Activated naive CD4-positive, alpha-beta T cell treated with anti-CD3 and anti-CD28 coated beads, Interleukin-2, amount 50 U/mL, for 24 hours (primary cell): ENCODE measurements at regions not wholly inside any gene's neighbourhood (a gene's known extent, or its start where the extent isn't known, plus 50 kb on each side); places are given as distances from the start of the nearest gene placed in this dataset.
"Not testable (repeated sequence)": the region's sequence is repeated elsewhere in the genome, so short reads cannot be mapped to it uniquely, and the experiment has no call there.

ENCODE experiments used
- H3K27ac Mint-ChIP-seq: one replicate; pipeline ENCODE4 v1.8.0; 2021; ENCODE audit warnings: mild to moderate bottlenecking, mixed read lengths
- H3K27me3 Mint-ChIP-seq: one replicate; pipeline ENCODE4 v1.8.0; 2021; ENCODE audit warnings: mixed read lengths
- H3K36me3 Mint-ChIP-seq: one replicate; pipeline ENCODE4 v1.8.0; 2021; ENCODE audit warnings: mixed read lengths
- H3K4me1 Mint-ChIP-seq: one replicate; pipeline ENCODE4 v1.8.0; 2021; ENCODE audit warnings: mixed read lengths
- H3K4me3 Mint-ChIP-seq: one replicate; pipeline ENCODE4 v1.8.0; 2021; ENCODE audit warnings: mild to moderate bottlenecking, mixed read lengths
- H3K9me3 Mint-ChIP-seq: one replicate; pipeline ENCODE4 v1.8.0; 2021; ENCODE audit warnings: mixed read lengths

- not testable (repeated sequence) for H3K27ac Mint-ChIP-seq, H3K27me3 Mint-ChIP-seq
Observed at GRCh38 chr15:84094720-84095119, 140.9 kb upstream of the GOLGA6L4 start.

GRCh38 chr15:84097053-84097452 lies 138.5 kb upstream of the GOLGA6L4 start:
- H3K27me3 Mint-ChIP-seq, H3K4me3 Mint-ChIP-seq, H3K9me3 Mint-ChIP-seq, H3K4me1 Mint-ChIP-seq, H3K27ac Mint-ChIP-seq, H3K36me3 Mint-ChIP-seq: not testable (repeated sequence)

More at GRCh38 chr15:84094720-84095119, 140.9 kb upstream of the GOLGA6L4 start:
- H3K4me1 Mint-ChIP-seq, H3K9me3 Mint-ChIP-seq, H3K4me3 Mint-ChIP-seq, H3K36me3 Mint-ChIP-seq: not testable (repeated sequence)

DNA sequence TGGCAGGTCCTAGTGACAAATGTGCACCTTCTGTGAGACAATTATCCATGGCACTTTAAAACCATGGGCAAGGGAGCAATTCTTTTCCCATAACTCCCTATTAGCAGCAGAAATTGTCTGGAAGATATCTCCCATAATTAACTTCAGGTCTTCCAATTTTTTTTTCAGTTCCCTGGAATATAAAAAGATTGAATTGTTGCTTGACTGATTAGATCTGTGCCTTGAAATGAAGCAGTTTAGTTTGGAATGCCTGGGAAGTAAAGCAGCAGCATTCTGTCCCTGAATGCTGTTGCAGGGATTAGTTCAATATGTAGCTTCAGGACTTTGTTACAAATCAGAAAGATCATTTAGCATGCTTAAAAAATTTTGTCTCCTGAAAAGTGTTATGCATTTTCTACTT lies 137.0 kb upstream of the GOLGA6L4 start:
- H3K36me3 Mint-ChIP-seq, result no peaks in the 10 kb centered on the region
- H3K4me1 Mint-ChIP-seq, result no peaks in the 10 kb centered on the region
- no peak overlapping the region for H3K27ac Mint-ChIP-seq
- no peaks in the 10 kb centered on the region for H3K9me3 Mint-ChIP-seq
- peaks cover 3% of the 10 kb centered on the region for H3K27me3 Mint-ChIP-seq
- H3K4me3 Mint-ChIP-seq, result no peak overlapping the region

DNA sequence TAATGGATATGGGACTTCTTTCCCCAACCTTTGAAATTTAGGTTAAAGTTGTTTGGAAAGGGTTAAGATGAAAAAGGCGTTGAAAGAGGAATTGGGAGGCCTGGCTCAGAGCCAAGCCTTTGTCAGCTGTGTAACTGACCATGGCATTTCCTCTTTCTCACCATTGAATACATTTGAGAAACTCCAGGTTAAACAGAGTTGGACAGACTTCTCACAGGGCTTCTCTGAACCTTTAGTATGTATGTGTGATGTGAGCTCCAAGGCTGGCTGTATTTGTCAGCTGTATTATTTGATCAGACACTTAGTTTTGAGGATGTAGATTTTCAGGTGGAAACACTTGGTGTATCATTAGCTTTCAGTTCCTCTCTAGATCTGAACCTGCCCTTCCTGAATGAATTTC lies 136.4 kb upstream of the GOLGA6L4 start:
- peaks cover 3% of the 10 kb centered on the region for H3K27me3 Mint-ChIP-seq
- no peaks in the 10 kb centered on the region for H3K4me1 Mint-ChIP-seq
- H3K36me3 Mint-ChIP-seq, result no peaks in the 10 kb centered on the region
- no peak overlapping the region for H3K4me3 Mint-ChIP-seq
- no peak overlapping the region for H3K27ac Mint-ChIP-seq
- no peaks in the 10 kb centered on the region for H3K9me3 Mint-ChIP-seq

GRCh38 chr15:84103345-84103744 lies 132.2 kb upstream of the GOLGA6L4 start:
- Mint-ChIP-seq H3K36me3 (no peaks in the 10 kb centered on the region), H3K4me1 (no peaks in the 10 kb centered on the region), H3K9me3 (no peaks in the 10 kb centered on the region), H3K27ac (no peak overlapping the region), H3K4me3 (no peak overlapping the region), H3K27me3 (peaks cover 4% of the 10 kb centered on the region)

DNA sequence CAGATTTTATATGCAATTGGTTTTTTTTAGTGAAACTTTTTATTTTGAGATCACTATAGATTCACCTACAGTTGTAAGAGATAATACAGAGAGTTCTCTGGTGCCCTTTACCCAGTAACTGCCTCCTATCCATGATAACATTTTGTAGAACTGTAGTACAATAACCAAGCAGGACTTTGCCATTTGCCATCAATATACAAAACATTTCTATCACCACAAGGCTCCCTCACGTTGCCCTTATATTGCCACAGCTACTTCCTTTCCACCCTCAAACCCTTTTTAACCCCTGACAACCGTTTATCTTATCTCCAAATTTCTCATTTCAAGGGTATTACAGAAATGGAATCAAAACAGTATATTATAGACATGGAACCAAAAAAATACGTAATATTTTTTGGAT lies 130.7 kb upstream of the GOLGA6L4 start:
- no peak overlapping the region for H3K4me3 Mint-ChIP-seq
- no peaks in the 10 kb centered on the region for H3K9me3 Mint-ChIP-seq
- H3K27ac Mint-ChIP-seq, result no peak overlapping the region
- no peaks in the 10 kb centered on the region for H3K36me3 Mint-ChIP-seq
- no peaks in the 10 kb centered on the region for H3K4me1 Mint-ChIP-seq
- peaks cover 4% of the 10 kb centered on the region for H3K27me3 Mint-ChIP-seq

GRCh38 chr15:84108728-84109127 lies 126.8 kb upstream of the GOLGA6L4 start:
- H3K4me3 Mint-ChIP-seq, result no peak overlapping the region
- no peak overlapping the region for H3K27ac Mint-ChIP-seq
- no peaks in the 10 kb centered on the region for H3K36me3 Mint-ChIP-seq
- H3K27me3 Mint-ChIP-seq, result peaks cover 1% of the 10 kb centered on the region
- no peaks in the 10 kb centered on the region for H3K9me3 Mint-ChIP-seq
- H3K4me1 Mint-ChIP-seq, result no peaks in the 10 kb centered on the region

DNA sequence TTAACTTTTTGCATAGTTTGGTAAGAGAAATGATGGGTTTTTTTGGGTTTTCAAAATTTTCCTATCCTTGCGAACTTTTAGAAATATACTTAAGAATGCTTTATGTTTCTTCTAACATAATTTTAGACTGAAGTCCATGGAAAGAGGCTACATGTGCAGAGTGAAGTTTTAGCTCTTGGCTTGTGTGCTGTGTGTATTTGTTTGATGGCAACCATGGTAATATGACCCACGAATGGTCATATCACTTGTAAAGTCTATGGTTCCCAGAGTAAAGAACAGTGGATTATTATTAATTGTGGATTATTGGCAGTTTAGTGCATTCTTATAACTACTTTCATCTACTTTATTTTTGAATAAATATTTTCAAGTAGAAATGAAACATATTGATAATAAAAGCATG lies 124.0 kb upstream of the GOLGA6L4 start:
- H3K9me3 Mint-ChIP-seq, result no peaks in the 10 kb centered on the region
- H3K27me3 Mint-ChIP-seq, result no peaks in the 10 kb centered on the region
- H3K36me3 Mint-ChIP-seq, result no peaks in the 10 kb centered on the region
- H3K4me1 Mint-ChIP-seq, result no peaks in the 10 kb centered on the region
- no peak overlapping the region for H3K4me3 Mint-ChIP-seq
- H3K27ac Mint-ChIP-seq, result no peak overlapping the region

DNA sequence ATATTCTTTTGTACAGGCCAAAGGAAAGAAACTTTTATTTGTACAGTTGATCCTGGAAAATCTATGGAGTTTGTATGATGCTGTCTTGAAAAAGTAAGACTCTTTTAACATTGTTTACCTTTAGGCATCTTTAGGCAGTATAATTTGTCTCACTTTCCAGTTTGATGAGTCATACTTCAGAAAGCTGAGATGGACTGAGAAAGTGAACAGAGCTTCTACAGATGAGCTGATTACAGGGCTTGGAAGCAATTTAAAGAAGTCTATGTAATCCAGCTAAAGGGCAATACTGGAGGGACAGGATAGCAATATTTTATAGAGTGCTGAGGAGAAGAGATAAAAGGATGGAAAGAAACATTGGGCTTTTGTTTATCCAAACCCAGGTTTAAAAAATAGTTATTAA lies 123.5 kb upstream of the GOLGA6L4 start:
- no peaks in the 10 kb centered on the region for H3K4me1 Mint-ChIP-seq
- no peak overlapping the region for H3K27ac Mint-ChIP-seq
- H3K9me3 Mint-ChIP-seq, result no peaks in the 10 kb centered on the region
- H3K27me3 Mint-ChIP-seq, result no peaks in the 10 kb centered on the region
- no peak overlapping the region for H3K4me3 Mint-ChIP-seq
- no peaks in the 10 kb centered on the region for H3K36me3 Mint-ChIP-seq

GRCh38 chr15:84113919-84114318 lies 121.7 kb upstream of the GOLGA6L4 start:
- H3K4me3 Mint-ChIP-seq, result no peak overlapping the region
- H3K27me3 Mint-ChIP-seq, result no peaks in the 10 kb centered on the region
- H3K4me1 Mint-ChIP-seq, result no peaks in the 10 kb centered on the region
- no peaks in the 10 kb centered on the region for H3K9me3 Mint-ChIP-seq
- H3K27ac Mint-ChIP-seq, result no peak overlapping the region
- no peaks in the 10 kb centered on the region for H3K36me3 Mint-ChIP-seq

DNA sequence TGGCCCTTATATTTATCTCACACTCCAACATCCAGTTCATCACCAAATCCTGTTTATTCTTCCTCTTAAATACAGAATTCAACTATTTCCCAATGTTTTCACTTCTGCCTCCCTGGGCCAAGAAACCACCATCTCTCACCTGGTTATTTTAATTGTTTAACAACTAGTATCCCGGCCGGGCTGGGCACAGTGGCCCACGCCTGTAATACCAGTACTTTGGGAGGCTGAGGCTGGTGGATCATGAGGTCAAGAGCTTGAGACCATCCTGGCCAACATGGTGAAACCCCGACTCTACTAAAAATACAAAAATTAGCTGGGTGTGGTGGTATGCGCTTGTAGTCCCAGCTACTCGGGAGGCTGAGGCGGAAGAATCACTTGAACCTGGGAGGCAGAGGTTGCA lies 120.9 kb upstream of the GOLGA6L4 start:
- H3K4me1 Mint-ChIP-seq, H3K27ac Mint-ChIP-seq, H3K27me3 Mint-ChIP-seq, H3K36me3 Mint-ChIP-seq, H3K9me3 Mint-ChIP-seq, H3K4me3 Mint-ChIP-seq: not testable (repeated sequence)

DNA sequence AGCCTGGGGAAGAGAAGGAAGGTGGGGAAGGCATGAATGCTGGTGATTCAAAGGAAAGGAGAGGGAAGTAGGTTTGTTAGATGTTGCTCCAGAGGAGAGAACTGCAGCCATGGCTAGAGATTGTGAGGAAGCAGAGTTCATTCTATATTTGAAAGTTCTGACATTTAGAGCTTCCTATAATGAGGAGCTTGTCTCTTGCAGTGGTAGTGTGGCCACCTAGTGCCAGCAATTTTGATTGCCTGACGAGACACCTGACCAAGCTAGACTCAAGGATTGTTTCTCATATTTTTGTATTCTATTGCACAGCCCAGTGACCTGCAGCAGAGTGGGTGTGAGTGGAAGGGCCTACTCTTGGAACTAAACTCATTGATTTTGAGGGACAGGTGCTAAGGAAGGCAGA lies 116.2 kb upstream of the GOLGA6L4 start:
- not testable (repeated sequence) for H3K9me3 Mint-ChIP-seq, H3K27ac Mint-ChIP-seq, H3K27me3 Mint-ChIP-seq, H3K36me3 Mint-ChIP-seq, H3K4me3 Mint-ChIP-seq, H3K4me1 Mint-ChIP-seq

GRCh38 chr15:84120903-84121302 lies 114.7 kb upstream of the GOLGA6L4 start:
- H3K27ac Mint-ChIP-seq, H3K36me3 Mint-ChIP-seq, H3K4me1 Mint-ChIP-seq, H3K9me3 Mint-ChIP-seq, H3K4me3 Mint-ChIP-seq: not testable (repeated sequence)
- H3K27me3 Mint-ChIP-seq, result peaks cover 10% of the 10 kb centered on the region

DNA sequence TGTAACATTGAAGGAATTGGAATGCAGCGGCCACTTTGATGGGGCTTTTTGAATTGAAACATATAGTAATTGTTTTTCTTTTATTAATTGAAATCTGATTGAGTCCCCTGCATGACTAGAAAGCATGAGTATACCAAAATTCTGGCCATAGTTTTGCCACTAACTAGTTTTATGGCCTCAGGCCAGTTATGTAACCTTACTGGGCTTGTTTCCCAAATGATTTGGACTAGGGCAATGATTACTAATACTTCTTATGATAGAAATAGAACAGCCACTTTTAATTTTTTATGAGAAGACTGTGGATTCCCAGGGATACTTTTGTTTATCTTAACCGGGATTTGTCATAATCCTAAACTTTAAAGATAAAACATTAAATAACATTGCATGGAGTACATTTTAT lies 106.9 kb upstream of the GOLGA6L4 start:
- H3K36me3 Mint-ChIP-seq, H3K4me3 Mint-ChIP-seq, H3K9me3 Mint-ChIP-seq, H3K27ac Mint-ChIP-seq, H3K4me1 Mint-ChIP-seq: not testable (repeated sequence)
- peaks cover 16% of the 10 kb centered on the region for H3K27me3 Mint-ChIP-seq

DNA sequence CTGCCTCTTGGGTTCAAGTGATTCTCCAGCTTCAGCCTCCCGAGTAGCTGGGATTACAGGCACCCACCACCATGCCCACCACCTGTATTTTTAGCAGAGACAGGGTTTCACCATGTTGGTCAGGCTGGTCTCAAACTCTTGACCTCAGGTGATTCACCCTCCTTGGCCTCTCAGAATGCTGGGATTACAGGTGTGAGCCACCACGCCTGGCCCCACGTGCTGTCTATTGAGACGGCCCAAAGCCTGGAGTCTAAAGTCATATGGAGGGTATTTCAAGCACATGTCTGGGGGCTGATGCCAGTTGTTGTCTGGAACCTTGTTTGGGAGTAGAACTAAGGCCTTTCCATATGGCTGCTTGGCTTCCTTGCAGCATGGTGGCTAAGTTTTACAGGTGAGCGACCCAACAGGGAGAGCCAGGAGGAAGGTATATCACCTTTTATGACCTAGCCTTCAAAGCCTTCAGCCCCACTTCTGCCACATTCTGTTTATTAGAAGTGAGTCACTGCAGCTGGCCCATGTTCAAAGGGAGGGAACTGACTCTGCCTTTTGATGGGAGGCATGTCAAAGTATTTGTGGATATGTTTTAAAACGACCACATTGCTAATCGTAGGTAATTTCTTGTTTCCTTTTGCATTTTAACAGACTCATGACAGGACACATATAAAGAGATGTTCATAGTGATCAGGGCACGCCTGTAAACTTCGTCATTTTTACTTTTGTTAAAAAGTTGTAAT lies 105.3 kb upstream of the GOLGA6L4 start:
- H3K27me3 Mint-ChIP-seq, result peaks cover 12% of the 10 kb centered on the region
- not testable (repeated sequence) for H3K27ac Mint-ChIP-seq, H3K4me1 Mint-ChIP-seq, H3K36me3 Mint-ChIP-seq, H3K4me3 Mint-ChIP-seq, H3K9me3 Mint-ChIP-seq

DNA sequence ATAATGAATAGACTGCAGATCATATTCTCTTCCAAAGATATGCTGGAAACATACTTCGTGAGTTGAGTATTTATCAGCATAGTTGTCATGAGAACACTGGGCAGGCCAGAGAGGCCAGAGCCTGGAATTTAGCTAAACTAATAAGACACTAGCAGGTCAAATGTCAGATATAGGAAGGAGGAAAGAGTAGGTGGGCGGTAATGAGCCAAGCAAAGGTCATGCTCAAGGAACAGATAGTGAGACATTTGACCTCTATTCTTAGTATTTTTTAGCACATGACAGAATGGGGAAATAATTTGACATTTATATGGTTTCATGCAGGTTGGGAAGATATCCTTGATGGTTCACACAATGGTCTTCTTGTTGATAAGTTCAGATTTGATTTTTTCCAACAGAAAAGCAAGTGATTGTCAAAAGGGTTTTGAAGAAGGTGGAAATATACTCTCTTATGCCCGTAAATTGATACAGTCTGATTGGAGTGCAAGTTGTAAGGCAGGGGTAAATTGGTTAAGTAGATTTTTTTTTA lies 99.6 kb upstream of the GOLGA6L4 start:
- H3K27ac Mint-ChIP-seq, result not testable (repeated sequence)

DNA sequence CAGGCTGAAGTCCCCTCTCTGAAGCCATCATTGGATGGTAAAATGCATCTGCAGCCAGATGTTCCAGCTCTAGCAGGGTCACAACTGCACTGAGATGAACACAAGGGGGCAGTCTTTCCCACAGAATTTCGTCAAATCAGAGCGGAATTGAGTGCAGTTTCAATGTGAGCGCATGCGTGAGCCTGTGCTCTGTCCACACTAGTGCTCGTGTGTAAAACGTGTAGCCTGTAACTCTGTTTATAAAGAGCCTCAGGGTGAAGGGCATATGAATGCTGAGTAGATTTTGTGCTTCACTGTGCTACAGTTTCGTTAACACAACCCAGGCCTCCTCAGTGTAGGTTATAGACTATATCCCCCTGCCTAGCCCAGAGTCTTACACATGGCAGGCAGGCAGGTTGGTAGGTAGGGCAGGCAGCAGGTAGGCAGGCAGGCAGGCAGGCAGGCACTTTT lies 92.7 kb upstream of the GOLGA6L4 start:
- no peaks in the 10 kb centered on the region for H3K27me3 Mint-ChIP-seq
- no peak overlapping the region for H3K27ac Mint-ChIP-seq
- no peaks in the 10 kb centered on the region for H3K36me3 Mint-ChIP-seq
- peaks cover 3% of the 10 kb centered on the region for H3K4me1 Mint-ChIP-seq
- no peaks in the 10 kb centered on the region for H3K9me3 Mint-ChIP-seq
- peak overlapping the region; percentile 45 for H3K4me3 Mint-ChIP-seq

More for the DNA sequence above, 99.6 kb upstream of the GOLGA6L4 start:
- not testable (repeated sequence) for H3K4me3 Mint-ChIP-seq, H3K36me3 Mint-ChIP-seq, H3K9me3 Mint-ChIP-seq, H3K4me1 Mint-ChIP-seq, H3K27me3 Mint-ChIP-seq
